Jurkat, Clone E6-1 (cell line): ENCODE measurements at regions not wholly inside any gene's neighbourhood (a gene's known extent, or its start where the extent isn't known, plus 50 kb on each side); places are given as distances from the start of the nearest gene placed in this dataset.

ENCODE experiments used
- DNase-seq: peaks from one replicate; pipeline ENCODE4 v3.0.0-alpha.2; 2011; ENCODE audit warnings: low read depth, low spot score
- H3K4me3 ChIP-seq: 2 replicates; pipeline ENCODE4 v1.5.1; 2011; ENCODE audit warnings: mild to moderate bottlenecking, low read length, control low read depth, moderate library complexity

GRCh38 chr12:98085046-98085755 lies 430.2 kb upstream of the TMPO start:
- H3K4me3 ChIP-seq = no peak overlapping the region
- DNase-seq = no peak

- H3K4me3 ChIP-seq = no peak overlapping the region
- no peak for DNase-seq
Observed at GRCh38 chr12:98090731-98091130, 424.7 kb upstream of the TMPO start.

- no peak for DNase-seq
- H3K4me3 ChIP-seq = no peak overlapping the region
Observed at GRCh38 chr12:98096436-98096835, 419.0 kb upstream of the TMPO start.

GRCh38 chr12:98106031-98106683 lies 409.2 kb upstream of the TMPO start:
- no peak overlapping the region for H3K4me3 ChIP-seq
- no peak for DNase-seq

- no peak for DNase-seq
- H3K4me3 ChIP-seq = no peak overlapping the region
Observed at GRCh38 chr12:98109266-98109665, 406.1 kb upstream of the TMPO start.

- DNase-seq = no peak
- no peak overlapping the region for H3K4me3 ChIP-seq
Observed at GRCh38 chr12:98110536-98110935, 404.9 kb upstream of the TMPO start.

- no peak for DNase-seq
- no peak overlapping the region for H3K4me3 ChIP-seq
Observed at GRCh38 chr12:98113548-98113947, 401.8 kb upstream of the TMPO start.

- DNase-seq = no peak
- no peak overlapping the region for H3K4me3 ChIP-seq
Observed at GRCh38 chr12:98121963-98122362, 393.4 kb upstream of the TMPO start.

- H3K4me3 ChIP-seq = no peak overlapping the region
- no peak for DNase-seq
Observed at GRCh38 chr12:98123021-98123461, 392.3 kb upstream of the TMPO start.

GRCh38 chr12:98126637-98127335 lies 388.6 kb upstream of the TMPO start:
- no peak overlapping the region for H3K4me3 ChIP-seq
- no peak for DNase-seq

- no peak for DNase-seq
- H3K4me3 ChIP-seq = no peak overlapping the region
Observed at GRCh38 chr12:98127336-98127679, 388.1 kb upstream of the TMPO start.

GRCh38 chr12:98127854-98128253 lies 387.5 kb upstream of the TMPO start:
- H3K4me3 ChIP-seq = no peak overlapping the region
- DNase-seq = no peak

GRCh38 chr12:98136544-98136943 lies 378.8 kb upstream of the TMPO start:
- H3K4me3 ChIP-seq = no peak overlapping the region
- no peak for DNase-seq

GRCh38 chr12:98137278-98137677 lies 378.1 kb upstream of the TMPO start:
- DNase-seq = no peak
- no peak overlapping the region for H3K4me3 ChIP-seq

GRCh38 chr12:98144953-98145352 lies 370.4 kb upstream of the TMPO start:
- DNase-seq = no peak
- H3K4me3 ChIP-seq = no peak overlapping the region

- no peak overlapping the region for H3K4me3 ChIP-seq
Observed at GRCh38 chr12:98146043-98146442, 369.3 kb upstream of the TMPO start.

GRCh38 chr12:98146487-98146886 lies 368.9 kb upstream of the TMPO start:
- H3K4me3 ChIP-seq = no peak overlapping the region
- no peak for DNase-seq

More at GRCh38 chr12:98146043-98146442, 369.3 kb upstream of the TMPO start:
- no peak for DNase-seq

GRCh38 chr12:98149270-98149669 lies 366.1 kb upstream of the TMPO start:
- H3K4me3 ChIP-seq = no peak overlapping the region
- no peak for DNase-seq

- no peak overlapping the region for H3K4me3 ChIP-seq
- no peak for DNase-seq
Observed at GRCh38 chr12:98149691-98150210, 365.6 kb upstream of the TMPO start.

- H3K4me3 ChIP-seq = no peak overlapping the region
- no peak for DNase-seq
Observed at GRCh38 chr12:98151105-98151590, 364.2 kb upstream of the TMPO start.
